ENCODE measurements at regions not wholly inside any gene's neighbourhood (a gene's known extent, or its start where the extent isn't known, plus 50 kb on each side); places are given as distances from the start of the nearest gene placed in this dataset.

DNA sequence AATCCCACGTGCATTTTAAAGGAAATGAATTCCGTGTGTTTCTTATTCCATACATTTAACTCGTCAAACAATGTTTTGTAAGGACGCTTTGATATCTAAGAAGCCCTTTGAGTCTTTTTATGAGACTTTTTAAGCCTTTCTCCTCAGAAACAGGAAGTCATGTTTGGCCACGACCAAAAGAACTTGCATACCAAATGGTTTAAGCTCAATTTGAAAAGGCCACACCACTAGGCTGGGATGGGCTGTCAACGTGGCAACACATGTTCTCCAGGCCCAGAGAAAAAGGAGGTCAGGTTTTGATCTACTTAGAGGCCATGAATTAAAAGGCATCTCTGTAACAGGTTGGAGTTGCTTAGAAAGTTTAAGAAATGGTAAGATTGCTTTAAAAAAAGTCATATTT lies 441.8 kb downstream of the CMPK2 start:
- Mint-ChIP-seq H3K36me3 (ENCODE audit: insufficient read depth in 2 of 2) (no peaks in the 10 kb centered on the region), H3K27me3 (ENCODE audit: low read depth) (no peaks in the 10 kb centered on the region), H3K4me1 (ENCODE audit: low read depth) (no peaks in the 10 kb centered on the region), H3K27ac (no peak overlapping the region), H3K9me3 (peaks cover 0 to 2% of the 10 kb centered on the region in 2 donors), H3K4me3 (no peak overlapping the region)
- DNase-seq, result no peak
- ATAC-seq (replicated peaks in 1 of 2), result no peak

DNA sequence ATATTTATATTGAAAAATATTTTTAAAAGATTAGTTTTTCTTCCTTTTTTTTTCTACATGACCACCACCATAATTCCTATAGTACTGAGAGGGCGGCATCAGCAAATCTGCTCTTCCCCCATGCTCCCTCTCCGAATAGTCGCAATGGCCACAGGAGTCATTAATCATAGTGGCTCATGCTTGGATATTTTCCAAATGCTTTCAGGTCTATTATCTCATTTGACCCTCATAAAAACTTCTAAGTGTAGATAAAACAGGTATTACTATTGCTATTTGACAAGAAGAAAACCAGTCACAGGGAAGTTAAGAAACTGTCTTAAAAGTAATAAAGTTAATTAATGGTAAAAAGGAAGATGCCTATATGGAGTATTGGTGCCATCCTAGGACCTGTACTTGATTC lies 440.7 kb downstream of the CMPK2 start:
- Mint-ChIP-seq H3K27me3 (ENCODE audit: low read depth) (no peaks in the 10 kb centered on the region), H3K9me3 (peaks cover 0 to 2% of the 10 kb centered on the region in 2 donors), H3K36me3 (ENCODE audit: insufficient read depth in 2 of 2) (no peaks in the 10 kb centered on the region), H3K4me3 (no peak overlapping the region), H3K4me1 (ENCODE audit: low read depth) (no peaks in the 10 kb centered on the region), H3K27ac (no peak overlapping the region)
- ATAC-seq (replicated peaks in 1 of 2), result no peak
- no peak for DNase-seq

DNA sequence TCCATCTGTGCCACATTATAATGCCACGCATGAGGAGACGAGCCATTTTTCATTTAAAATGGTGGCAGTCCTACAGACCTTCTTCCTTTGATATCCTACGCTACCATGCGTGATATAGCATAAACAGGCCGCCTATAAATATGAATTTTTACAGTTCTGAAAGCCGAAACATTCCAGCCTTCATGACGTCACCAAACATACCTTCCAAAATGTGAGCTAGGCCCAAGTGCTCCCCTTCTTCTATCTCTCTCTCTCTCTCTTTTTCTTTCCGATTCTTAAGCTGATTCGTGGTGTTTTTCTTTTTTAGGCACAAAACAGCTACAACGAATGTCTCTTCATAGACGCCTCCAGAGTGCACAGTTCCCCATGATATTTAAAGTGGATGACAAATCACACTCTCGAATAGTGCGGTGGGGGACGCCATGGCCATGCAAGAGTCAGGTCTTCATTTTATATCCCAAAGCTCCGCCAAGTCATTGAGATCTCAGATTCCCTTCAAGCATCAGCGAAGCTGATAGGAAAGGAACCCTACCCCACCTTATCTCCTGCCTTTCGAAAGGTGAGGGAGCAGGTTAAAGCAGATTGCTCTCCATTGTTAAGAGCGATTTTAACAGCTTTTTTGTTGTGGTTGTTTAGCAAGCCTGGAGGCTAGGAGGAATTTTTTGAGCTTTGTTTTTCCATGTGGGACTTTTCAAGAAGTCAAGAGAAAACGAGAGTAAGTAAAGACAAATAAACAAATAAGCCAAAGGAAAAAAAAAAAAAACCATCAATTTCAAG lies 436.3 kb downstream of the CMPK2 start:
- no peak overlapping the region for H3K27ac Mint-ChIP-seq
- no peak for DNase-seq
- peaks cover 0 to 6% of the 10 kb centered on the region in 2 donors for H3K9me3 Mint-ChIP-seq
- H3K4me1 Mint-ChIP-seq (ENCODE audit: low read depth), result no peaks in the 10 kb centered on the region
- no peak for ATAC-seq (replicated peaks in 1 of 2)
- H3K4me3 Mint-ChIP-seq, result no peak overlapping the region
- H3K27me3 Mint-ChIP-seq (ENCODE audit: low read depth), result no peaks in the 10 kb centered on the region
- no peaks in the 10 kb centered on the region for H3K36me3 Mint-ChIP-seq (ENCODE audit: insufficient read depth in 2 of 2)

DNA sequence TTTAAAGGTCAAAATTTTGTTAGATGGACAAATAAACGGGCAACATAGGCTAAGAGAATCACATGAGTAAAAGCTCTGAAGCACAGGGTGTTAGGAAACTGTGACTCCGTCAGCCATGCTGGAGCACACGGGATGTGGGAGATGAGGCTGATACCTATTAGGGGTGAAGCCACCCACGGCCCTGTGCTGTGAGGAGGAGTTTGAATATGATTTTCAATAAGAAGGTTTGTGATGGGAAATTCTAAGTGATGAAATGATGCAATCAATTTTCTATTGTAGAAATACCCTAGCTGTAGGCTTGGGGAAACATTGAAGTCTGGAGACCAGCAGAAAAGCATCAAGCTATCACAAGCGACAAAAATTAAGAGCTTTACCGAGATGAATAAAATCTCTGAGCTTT lies 431.3 kb downstream of the CMPK2 start:
- Mint-ChIP-seq H3K36me3 (ENCODE audit: insufficient read depth in 2 of 2) (no peaks in the 10 kb centered on the region), H3K4me3 (no peak overlapping the region)
- ATAC-seq (replicated peaks in 1 of 2), result no peak

DNA sequence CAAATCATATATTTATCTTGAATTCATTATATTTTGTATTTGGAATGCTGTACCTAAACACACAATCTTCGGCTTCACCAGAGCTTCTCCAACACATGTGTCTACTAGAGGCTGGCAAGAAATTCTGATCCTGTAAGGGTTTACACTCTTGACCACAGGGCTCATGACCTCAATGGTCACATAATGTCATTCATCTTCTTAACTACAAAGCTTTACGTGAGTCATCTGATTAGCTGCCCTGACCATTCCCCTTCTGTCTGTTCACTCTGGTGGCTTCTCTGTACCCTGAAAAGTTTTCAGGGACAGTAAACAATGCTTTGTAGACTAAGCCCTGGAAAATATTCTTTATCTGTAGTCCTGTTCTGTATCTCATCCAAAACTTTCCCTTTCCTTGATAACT lies 423.9 kb downstream of the CMPK2 start:
- no peak overlapping the region for H3K4me3 Mint-ChIP-seq
- H3K27ac Mint-ChIP-seq, result no peak overlapping the region
- ATAC-seq (replicated peaks in 1 of 2) (no peak), DNase-seq (no peak)
- H3K36me3 Mint-ChIP-seq (ENCODE audit: insufficient read depth in 2 of 2), result no peaks in the 10 kb centered on the region
- H3K27me3 Mint-ChIP-seq (ENCODE audit: low read depth), result no peaks in the 10 kb centered on the region
- H3K9me3 Mint-ChIP-seq, result no peaks in the 10 kb centered on the region
- H3K4me1 Mint-ChIP-seq (ENCODE audit: low read depth), result no peaks in the 10 kb centered on the region

More for the DNA sequence above, 431.3 kb downstream of the CMPK2 start:
- no peaks in the 10 kb centered on the region for H3K27me3 Mint-ChIP-seq (ENCODE audit: low read depth)
- H3K27ac Mint-ChIP-seq, result no peak overlapping the region
- peaks cover 0 to 4% of the 10 kb centered on the region in 2 donors for H3K9me3 Mint-ChIP-seq
- DNase-seq, result no peak
- no peaks in the 10 kb centered on the region for H3K4me1 Mint-ChIP-seq (ENCODE audit: low read depth)

DNA sequence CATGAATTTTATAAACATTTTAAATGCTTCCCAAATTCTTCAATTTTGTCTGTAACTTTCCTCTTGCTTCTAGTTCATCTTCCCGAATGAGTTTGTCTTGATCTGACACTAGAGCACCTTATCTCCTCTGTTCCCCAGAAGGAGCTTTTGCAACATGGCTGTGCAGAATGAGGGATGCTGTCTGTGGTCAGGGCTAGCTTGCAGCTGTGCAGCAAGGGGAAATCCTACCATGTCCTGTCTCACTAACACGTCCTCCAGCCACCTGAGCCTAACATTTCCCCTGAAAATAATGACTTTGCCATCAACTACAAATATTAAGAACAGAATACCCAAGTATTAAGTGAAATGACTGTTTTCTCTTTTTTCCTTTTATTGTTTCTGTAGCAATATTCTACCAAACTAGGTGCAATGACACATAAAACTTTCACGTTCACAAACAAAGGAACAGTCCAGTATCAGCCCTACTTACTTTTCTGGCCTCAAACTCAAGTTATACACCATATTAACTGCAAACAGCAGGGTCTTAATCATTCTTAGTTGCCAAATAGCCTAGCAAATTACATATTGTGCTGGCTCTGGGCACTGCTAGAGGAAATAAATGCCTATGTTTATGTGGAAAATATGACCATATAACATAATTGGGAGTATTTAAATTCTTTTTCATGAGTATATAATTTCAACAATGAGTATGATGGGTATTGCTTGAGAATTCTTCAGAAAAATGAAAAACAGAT lies 423.3 kb downstream of the CMPK2 start:
- no peak overlapping the region for H3K27ac Mint-ChIP-seq

DNA sequence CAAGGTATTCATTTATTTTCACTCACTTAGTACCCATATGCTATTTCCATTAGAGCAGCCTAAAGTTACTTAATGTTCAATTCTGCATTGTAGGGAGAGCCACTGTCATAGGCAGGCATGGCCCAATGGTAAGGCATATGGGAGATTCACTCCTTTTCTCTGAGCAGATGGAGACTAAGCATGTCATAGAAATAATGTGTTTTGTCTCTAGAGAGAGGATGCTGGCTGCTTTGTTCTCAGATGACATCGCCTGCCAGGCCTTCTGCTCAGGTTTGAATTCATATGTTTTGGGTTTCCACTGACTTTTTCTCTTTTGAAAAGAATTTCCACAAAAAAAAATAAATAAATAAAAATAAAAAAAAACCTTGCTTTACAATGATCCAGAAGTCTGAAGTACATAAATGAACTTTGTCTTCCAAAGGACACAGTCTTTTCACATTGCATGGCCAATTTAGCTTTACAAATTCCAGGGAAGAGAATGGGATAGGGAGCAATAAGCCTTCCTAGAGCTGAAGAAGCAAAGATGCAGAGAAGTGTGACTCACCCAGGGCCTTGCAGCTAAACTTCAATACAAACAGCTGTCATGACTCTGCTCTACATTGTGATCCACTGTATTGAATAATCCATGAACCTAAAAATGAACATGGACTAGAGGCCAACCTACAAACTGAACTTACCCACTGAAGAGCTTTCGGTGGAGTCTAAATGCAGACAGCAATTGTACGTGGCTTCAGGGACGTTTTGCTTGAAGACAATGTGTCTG lies 422.5 kb downstream of the CMPK2 start:
- Mint-ChIP-seq H3K4me3 (no peak overlapping the region), H3K9me3 (no peaks in the 10 kb centered on the region), H3K36me3 (ENCODE audit: insufficient read depth in 2 of 2) (no peaks in the 10 kb centered on the region), H3K4me1 (ENCODE audit: low read depth) (no peaks in the 10 kb centered on the region), H3K27me3 (ENCODE audit: low read depth) (no peaks in the 10 kb centered on the region), H3K27ac (no peak overlapping the region)
- ATAC-seq (replicated peaks in 1 of 2) (no peak), DNase-seq (no peak)

More for the DNA sequence above, 423.3 kb downstream of the CMPK2 start:
- no peaks in the 10 kb centered on the region for H3K36me3 Mint-ChIP-seq (ENCODE audit: insufficient read depth in 2 of 2)
- no peak for DNase-seq
- no peaks in the 10 kb centered on the region for H3K4me1 Mint-ChIP-seq (ENCODE audit: low read depth)
- H3K27me3 Mint-ChIP-seq (ENCODE audit: low read depth), result no peaks in the 10 kb centered on the region
- no peak overlapping the region for H3K4me3 Mint-ChIP-seq
- ATAC-seq (replicated peaks in 1 of 2), result no peak
- no peaks in the 10 kb centered on the region for H3K9me3 Mint-ChIP-seq

DNA sequence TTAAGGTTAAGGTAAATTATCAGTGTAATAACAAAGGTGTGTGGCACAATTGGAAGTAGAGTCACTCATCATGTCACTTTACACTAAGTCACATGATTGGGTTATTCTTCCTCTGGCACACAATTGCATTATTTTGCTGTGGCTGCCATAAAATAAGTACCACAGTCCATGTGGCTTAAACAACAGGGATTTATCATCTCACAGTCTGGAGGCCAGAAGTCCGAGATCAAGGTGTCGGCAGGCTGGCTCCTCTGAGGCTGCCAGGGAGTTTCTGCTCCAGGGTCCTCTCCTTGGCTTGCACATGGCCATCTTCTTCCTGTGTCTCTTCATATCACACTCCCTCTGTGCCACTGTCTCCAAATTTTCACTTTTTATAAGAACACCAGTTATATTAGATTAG lies 421.2 kb downstream of the CMPK2 start:
- H3K4me3 Mint-ChIP-seq, result no peak overlapping the region
- no peaks in the 10 kb centered on the region for H3K4me1 Mint-ChIP-seq (ENCODE audit: low read depth)
- DNase-seq (no peak), ATAC-seq (replicated peaks in 1 of 2) (no peak)
- H3K9me3 Mint-ChIP-seq, result no peaks in the 10 kb centered on the region
- H3K36me3 Mint-ChIP-seq (ENCODE audit: insufficient read depth in 2 of 2), result no peaks in the 10 kb centered on the region
- no peak overlapping the region for H3K27ac Mint-ChIP-seq
- H3K27me3 Mint-ChIP-seq (ENCODE audit: low read depth), result no peaks in the 10 kb centered on the region

DNA sequence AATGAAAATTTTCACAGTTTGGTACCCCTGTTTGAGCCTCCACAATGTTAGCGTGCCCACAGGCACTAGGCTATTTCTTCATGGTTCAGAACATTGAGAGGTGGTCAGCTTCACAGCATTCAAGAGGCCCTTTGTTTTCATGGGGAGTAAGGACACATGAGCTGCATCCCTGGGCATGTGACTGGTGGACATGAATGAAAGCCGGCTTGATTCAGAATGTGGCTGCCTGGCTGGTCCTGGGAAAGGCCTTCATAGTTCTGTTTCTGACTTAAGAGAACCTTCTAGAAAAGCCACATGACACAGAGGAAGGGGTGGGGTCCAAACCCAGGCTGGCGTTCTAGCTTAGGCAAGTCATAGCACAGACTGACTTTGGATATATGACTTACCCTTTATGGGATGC lies 420.6 kb downstream of the CMPK2 start:
- Mint-ChIP-seq H3K9me3 (no peaks in the 10 kb centered on the region), H3K4me1 (ENCODE audit: low read depth) (no peaks in the 10 kb centered on the region), H3K27me3 (ENCODE audit: low read depth) (no peaks in the 10 kb centered on the region), H3K36me3 (ENCODE audit: insufficient read depth in 2 of 2) (no peaks in the 10 kb centered on the region), H3K4me3 (no peak overlapping the region), H3K27ac (no peak overlapping the region)
- no peak for DNase-seq
- ATAC-seq (replicated peaks in 1 of 2), result no peak

DNA sequence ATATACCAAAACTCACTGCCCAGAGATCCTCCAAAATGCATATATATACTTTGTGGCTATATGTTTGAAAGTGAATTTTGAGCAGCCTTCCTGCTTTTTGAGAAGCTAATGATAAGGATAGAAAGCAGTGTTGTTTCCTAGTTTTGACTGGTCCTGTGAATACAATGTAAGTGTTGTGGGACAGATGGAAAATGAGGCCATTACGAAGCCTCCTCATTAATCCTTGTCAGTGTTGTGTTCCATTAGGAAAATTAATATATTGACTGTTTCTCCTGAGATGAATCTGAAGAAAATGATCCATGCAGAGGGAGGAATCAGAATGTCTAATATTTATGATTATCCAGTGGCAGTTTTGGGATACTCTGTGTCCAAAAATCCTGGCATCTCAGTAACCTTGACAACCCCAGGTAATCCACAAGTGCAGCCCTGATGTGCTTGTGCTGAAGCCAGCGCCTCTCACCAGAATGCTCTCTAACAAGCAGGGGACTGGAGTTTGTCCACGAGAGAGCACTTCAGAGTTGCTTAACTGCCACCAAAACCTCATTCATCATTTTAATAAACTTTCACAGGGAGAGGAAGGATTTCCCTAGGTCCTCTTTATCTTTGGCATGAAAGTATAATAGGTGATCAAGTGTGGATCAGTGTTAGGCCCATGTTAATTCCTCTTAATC lies 418.6 kb downstream of the CMPK2 start:
- H3K4me1 Mint-ChIP-seq (ENCODE audit: low read depth), result no peaks in the 10 kb centered on the region
- no peak overlapping the region for H3K4me3 Mint-ChIP-seq
- ATAC-seq (replicated peaks in 1 of 2) (no peak), DNase-seq (no peak)
- H3K9me3 Mint-ChIP-seq, result no peaks in the 10 kb centered on the region
- H3K36me3 Mint-ChIP-seq (ENCODE audit: insufficient read depth in 2 of 2), result no peaks in the 10 kb centered on the region
- no peaks in the 10 kb centered on the region for H3K27me3 Mint-ChIP-seq (ENCODE audit: low read depth)
- no peak overlapping the region for H3K27ac Mint-ChIP-seq

DNA sequence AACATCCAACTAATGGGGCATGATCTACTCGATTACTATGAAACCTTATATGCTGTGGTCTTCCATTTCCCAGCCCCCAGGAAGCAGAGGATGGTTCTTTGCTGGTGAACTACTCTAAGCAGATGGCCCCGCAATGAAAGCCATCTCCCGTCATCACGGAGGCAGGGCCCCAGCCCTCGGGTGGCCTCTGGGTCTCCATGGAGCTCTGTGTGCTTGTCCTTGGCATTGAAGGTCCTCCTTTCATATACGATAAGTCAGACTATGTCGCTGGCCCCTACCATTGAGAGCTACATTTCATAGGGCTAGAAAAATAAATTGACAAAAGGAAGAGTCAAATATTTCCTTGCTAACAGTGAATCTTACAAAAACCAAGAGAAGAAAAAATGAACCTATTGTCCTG lies 416.8 kb downstream of the CMPK2 start:
- DNase-seq (no peak), ATAC-seq (replicated peaks in 1 of 2) (no peak)
- Mint-ChIP-seq H3K4me3 (no peak overlapping the region), H3K9me3 (peaks cover 2 to 3% of the 10 kb centered on the region in 2 donors), H3K27me3 (ENCODE audit: low read depth) (no peaks in the 10 kb centered on the region), H3K4me1 (ENCODE audit: low read depth) (no peaks in the 10 kb centered on the region), H3K36me3 (ENCODE audit: insufficient read depth in 2 of 2) (no peaks in the 10 kb centered on the region), H3K27ac (no peak overlapping the region)

DNA sequence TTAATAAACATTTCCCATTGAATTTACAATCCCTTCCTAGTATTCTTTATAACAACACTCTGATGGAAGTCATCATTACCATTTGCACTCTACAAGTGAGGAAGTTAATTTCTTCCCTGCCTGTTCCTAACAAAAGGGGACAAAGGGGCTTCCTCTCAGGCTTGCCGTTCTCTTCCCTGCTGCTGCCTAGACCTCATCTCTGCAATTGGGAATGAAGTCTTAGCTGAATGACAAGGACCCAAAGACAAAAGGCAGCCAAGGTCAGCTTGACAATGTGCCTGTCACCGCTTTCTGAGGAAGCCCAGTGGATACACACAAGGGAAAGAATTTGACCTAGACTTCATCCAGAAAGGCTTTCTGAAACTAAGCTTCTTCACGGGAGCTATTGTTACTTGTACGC lies 416.4 kb downstream of the CMPK2 start:
- H3K9me3 Mint-ChIP-seq, result peaks cover 2 to 3% of the 10 kb centered on the region in 2 donors
- H3K27ac Mint-ChIP-seq, result no peak overlapping the region
- H3K36me3 Mint-ChIP-seq (ENCODE audit: insufficient read depth in 2 of 2), result no peaks in the 10 kb centered on the region
- H3K4me1 Mint-ChIP-seq (ENCODE audit: low read depth), result no peaks in the 10 kb centered on the region
- no peaks in the 10 kb centered on the region for H3K27me3 Mint-ChIP-seq (ENCODE audit: low read depth)
- H3K4me3 Mint-ChIP-seq, result no peak overlapping the region
- ATAC-seq (replicated peaks in 1 of 2) (no peak), DNase-seq (no peak)
